ENCODE measurements at regions not wholly inside any gene's neighbourhood (a gene's known extent, or its start where the extent isn't known, plus 50 kb on each side); places are given as distances from the start of the nearest gene placed in this dataset.

GRCh38 chr12:91326058-91327027, 143.7 kb upstream of the DCN start:
- Histone ChIP-seq H3K4me1 (ENCODE audit: insufficient read depth, low read length) (peaks cover 6% of the 10 kb centered on the region), H3K27ac (ENCODE audit: low read depth, low read length) (no peak overlapping the region), H3K27me3 (ENCODE audit: insufficient read depth, low read length) (no peaks in the 10 kb centered on the region), H4K20me1 (ENCODE audit: insufficient read depth, low read length) (no peaks in the 10 kb centered on the region), H3K9me3 (ENCODE audit: insufficient read depth, low read depth, low read length) (no peaks in the 10 kb centered on the region), H3K79me2 (ENCODE audit: insufficient read depth, low read length) (no peaks in the 10 kb centered on the region), H3K9ac (ENCODE audit: low read length) (no peak overlapping the region), H2AFZ (ENCODE audit: low read depth, low read length) (no peak overlapping the region), H3K4me3 (ENCODE audit: insufficient read depth, low read depth, low read length) (no peak overlapping the region), H3K4me2 (ENCODE audit: low read length) (no peak overlapping the region), H3K36me3 (ENCODE audit: insufficient read depth, low read length) (no peaks in the 10 kb centered on the region)
- Mint-ChIP-seq H3K27ac (ENCODE audit: unreplicated experiment) (no peak overlapping the region), H3K36me3 (ENCODE audit: low read depth, unreplicated experiment) (no peaks in the 10 kb centered on the region), H3K9me3 (ENCODE audit: unreplicated experiment) (no peaks in the 10 kb centered on the region), H3K4me1 (ENCODE audit: low read depth, unreplicated experiment) (no peaks in the 10 kb centered on the region), H3K27me3 (ENCODE audit: low read depth, unreplicated experiment) (no peaks in the 10 kb centered on the region), H3K4me3 (ENCODE audit: unreplicated experiment) (no peak overlapping the region)
- DNase-seq (ENCODE audit: low read depth): peak; percentile 66
- no peak for FAIRE-seq
- TF ChIP-seq, protein P1, sequence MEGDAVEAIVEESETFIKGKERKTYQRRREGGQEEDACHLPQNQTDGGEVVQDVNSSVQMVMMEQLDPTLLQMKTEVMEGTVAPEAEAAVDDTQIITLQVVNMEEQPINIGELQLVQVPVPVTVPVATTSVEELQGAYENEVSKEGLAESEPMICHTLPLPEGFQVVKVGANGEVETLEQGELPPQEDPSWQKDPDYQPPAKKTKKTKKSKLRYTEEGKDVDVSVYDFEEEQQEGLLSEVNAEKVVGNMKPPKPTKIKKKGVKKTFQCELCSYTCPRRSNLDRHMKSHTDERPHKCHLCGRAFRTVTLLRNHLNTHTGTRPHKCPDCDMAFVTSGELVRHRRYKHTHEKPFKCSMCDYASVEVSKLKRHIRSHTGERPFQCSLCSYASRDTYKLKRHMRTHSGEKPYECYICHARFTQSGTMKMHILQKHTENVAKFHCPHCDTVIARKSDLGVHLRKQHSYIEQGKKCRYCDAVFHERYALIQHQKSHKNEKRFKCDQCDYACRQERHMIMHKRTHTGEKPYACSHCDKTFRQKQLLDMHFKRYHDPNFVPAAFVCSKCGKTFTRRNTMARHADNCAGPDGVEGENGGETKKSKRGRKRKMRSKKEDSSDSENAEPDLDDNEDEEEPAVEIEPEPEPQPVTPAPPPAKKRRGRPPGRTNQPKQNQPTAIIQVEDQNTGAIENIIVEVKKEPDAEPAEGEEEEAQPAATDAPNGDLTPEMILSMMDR (IDR thresholded peaks at IDR 0.05; ENCODE audit: insufficient read depth, low read depth, low read length): peak; percentile 87
- no peak for TF ChIP-seq EZH2 (IDR thresholded peaks at IDR 0.05; ENCODE audit: insufficient read depth, low read length)

- no peak overlapping the region for H3K27ac Mint-ChIP-seq (ENCODE audit: unreplicated experiment)
- no peaks in the 10 kb centered on the region for H3K9me3 ChIP-seq (ENCODE audit: insufficient read depth, low read depth, low read length)
- FAIRE-seq (no peak), DNase-seq (ENCODE audit: low read depth) (no peak)
- no peak overlapping the region for H3K9ac ChIP-seq (ENCODE audit: low read length)
- no peaks in the 10 kb centered on the region for H3K27me3 Mint-ChIP-seq (ENCODE audit: low read depth, unreplicated experiment)
- H3K27me3 ChIP-seq (ENCODE audit: insufficient read depth, low read length): no peaks in the 10 kb centered on the region
- no peaks in the 10 kb centered on the region for H4K20me1 ChIP-seq (ENCODE audit: insufficient read depth, low read length)
- H3K27ac ChIP-seq (ENCODE audit: low read depth, low read length): no peak overlapping the region
- H3K4me3 ChIP-seq (ENCODE audit: insufficient read depth, low read depth, low read length): no peak overlapping the region
- no peak overlapping the region for H3K4me3 Mint-ChIP-seq (ENCODE audit: unreplicated experiment)
- H3K4me2 ChIP-seq (ENCODE audit: low read length): no peak overlapping the region
- H3K36me3 ChIP-seq (ENCODE audit: insufficient read depth, low read length): no peaks in the 10 kb centered on the region
- no peak overlapping the region for H2AFZ ChIP-seq (ENCODE audit: low read depth, low read length)
- H3K4me1 Mint-ChIP-seq (ENCODE audit: low read depth, unreplicated experiment): no peaks in the 10 kb centered on the region
- H3K9me3 Mint-ChIP-seq (ENCODE audit: unreplicated experiment): no peaks in the 10 kb centered on the region
- no peaks in the 10 kb centered on the region for H3K36me3 Mint-ChIP-seq (ENCODE audit: low read depth, unreplicated experiment)
- no peak for TF ChIP-seq EZH2 (IDR thresholded peaks at IDR 0.05; ENCODE audit: insufficient read depth, low read length)
- TF ChIP-seq, protein P1 (IDR thresholded peaks at IDR 0.05; ENCODE audit: insufficient read depth, low read depth, low read length): no peak
- no peaks in the 10 kb centered on the region for H3K79me2 ChIP-seq (ENCODE audit: insufficient read depth, low read length)
- H3K4me1 ChIP-seq (ENCODE audit: insufficient read depth, low read length): no peaks in the 10 kb centered on the region
These were observed 138.4 kb upstream of the DCN start for GRCh38 chr12:91320999-91321398.
